ENCODE measurements at regions not wholly inside any gene's neighbourhood (a gene's known extent, or its start where the extent isn't known, plus 50 kb on each side); places are given as distances from the start of the nearest gene placed in this dataset.

DNA sequence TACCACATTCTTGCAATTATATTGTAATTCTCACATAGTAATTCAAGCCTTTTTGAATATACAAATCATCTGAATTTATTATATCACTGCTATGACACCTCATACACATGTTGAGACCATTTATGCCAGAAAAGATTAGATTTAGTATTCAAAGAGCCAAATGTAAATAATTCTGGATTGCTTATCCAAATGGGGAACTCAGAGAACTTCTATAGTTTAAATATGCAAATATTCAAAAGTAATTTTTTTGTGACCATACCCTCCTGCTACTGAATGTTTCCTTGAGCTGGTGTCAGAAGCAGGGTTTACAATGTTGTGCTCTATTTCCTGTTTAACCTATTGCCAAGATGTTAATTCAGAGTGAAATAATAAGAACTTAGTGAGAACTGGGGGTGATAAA is 372.2 kb downstream of the TRIML1 start:
- TF ChIP-seq, protein P1, sequence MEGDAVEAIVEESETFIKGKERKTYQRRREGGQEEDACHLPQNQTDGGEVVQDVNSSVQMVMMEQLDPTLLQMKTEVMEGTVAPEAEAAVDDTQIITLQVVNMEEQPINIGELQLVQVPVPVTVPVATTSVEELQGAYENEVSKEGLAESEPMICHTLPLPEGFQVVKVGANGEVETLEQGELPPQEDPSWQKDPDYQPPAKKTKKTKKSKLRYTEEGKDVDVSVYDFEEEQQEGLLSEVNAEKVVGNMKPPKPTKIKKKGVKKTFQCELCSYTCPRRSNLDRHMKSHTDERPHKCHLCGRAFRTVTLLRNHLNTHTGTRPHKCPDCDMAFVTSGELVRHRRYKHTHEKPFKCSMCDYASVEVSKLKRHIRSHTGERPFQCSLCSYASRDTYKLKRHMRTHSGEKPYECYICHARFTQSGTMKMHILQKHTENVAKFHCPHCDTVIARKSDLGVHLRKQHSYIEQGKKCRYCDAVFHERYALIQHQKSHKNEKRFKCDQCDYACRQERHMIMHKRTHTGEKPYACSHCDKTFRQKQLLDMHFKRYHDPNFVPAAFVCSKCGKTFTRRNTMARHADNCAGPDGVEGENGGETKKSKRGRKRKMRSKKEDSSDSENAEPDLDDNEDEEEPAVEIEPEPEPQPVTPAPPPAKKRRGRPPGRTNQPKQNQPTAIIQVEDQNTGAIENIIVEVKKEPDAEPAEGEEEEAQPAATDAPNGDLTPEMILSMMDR (IDR thresholded peaks at IDR 0.05; ENCODE audit: borderline replicate concordance, insufficient read depth, low read depth, low read length): no peak
- H3K4me3 ChIP-seq (ENCODE audit: low read depth, low read length): no peak overlapping the region

DNA sequence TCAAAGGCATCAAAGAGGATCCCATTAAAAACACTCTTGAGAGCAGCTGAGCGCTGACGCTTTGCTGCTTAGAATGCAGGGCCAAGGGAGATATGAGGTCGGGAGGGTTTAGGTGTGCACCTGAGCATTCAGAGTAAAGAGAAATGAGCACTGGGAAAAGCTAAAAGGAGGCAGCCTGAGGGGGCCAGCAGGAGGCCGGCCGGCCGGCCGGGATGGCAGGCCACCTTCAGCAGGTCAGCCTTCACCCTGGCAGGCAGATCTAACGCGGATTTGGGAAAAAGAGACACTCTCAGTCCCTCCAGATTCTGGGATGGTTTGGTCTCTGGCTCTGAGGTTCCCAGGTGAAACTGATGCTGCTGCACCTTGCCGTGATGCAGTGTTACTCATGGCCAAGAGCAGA is 393.5 kb downstream of the TRIML1 start:
- H3K4me3 ChIP-seq (ENCODE audit: low read depth, low read length): no peak overlapping the region
- TF ChIP-seq, protein P1 (IDR thresholded peaks at IDR 0.05; ENCODE audit: borderline replicate concordance, insufficient read depth, low read depth, low read length): no peak

DNA sequence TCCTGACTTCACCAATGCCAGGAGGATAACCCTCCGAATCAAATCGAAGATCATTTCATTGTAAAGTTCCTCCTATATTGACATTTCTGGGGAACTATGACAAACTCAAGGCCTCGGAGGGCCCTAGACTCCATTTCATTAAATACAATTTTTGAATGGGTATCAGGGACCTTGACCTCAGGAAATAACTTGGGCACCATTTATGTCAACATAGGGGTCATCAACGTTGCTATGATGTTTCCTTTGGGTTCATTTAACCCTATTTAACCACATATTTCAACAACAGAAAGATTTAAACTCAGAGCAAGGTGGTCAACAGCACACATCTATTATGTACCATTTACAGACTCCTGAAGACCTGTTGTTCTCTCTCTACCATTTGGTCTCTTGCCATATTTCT is 395.1 kb downstream of the TRIML1 start:
- TF ChIP-seq, protein P1 (IDR thresholded peaks at IDR 0.05; ENCODE audit: borderline replicate concordance, insufficient read depth, low read depth, low read length): no peak
- H3K4me3 ChIP-seq (ENCODE audit: low read depth, low read length): no peak overlapping the region

DNA sequence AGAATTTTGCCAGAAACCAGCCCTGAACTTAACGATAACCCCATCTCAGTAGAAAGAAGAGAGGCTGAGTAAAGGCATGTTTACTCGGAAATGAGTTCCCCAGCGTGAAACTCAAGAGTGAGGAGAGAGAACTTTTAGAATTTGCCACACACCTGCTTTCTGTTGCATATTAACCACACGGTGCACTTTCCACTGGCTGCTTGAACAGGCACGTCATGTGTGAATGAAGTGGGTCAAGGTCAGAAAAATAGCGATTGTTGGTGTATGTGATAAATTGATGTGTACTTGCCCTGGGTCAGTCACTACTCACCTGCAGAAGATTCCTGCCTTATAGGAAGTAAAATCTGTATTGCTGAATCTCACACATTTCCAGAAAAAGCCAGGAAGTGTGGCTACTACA is 395.7 kb downstream of the TRIML1 start:
- TF ChIP-seq, protein P1 (IDR thresholded peaks at IDR 0.05; ENCODE audit: borderline replicate concordance, insufficient read depth, low read depth, low read length): no peak
- no peak overlapping the region for H3K4me3 ChIP-seq (ENCODE audit: low read depth, low read length)

DNA sequence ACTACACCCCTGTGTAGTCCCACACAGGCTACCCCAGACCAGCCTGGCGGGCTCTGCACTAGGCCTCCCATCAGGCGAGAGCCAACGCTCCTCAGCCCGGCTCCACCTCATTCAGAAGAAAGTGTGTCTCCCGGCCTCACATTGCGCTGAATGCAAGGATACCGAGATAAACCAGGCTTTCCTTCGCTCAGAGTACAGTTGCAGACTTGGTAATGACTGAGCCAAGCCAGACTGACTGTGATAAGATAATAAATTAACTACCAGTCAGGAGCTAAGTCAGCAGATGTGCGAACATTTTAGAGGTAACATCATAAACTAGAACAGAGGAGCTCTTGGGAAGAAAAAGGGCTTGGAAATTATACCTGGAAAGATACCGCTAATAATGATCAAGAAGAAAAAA is 397.6 kb downstream of the TRIML1 start:
- TF ChIP-seq, protein P1 (IDR thresholded peaks at IDR 0.05; ENCODE audit: borderline replicate concordance, insufficient read depth, low read depth, low read length): no peak
- no peak overlapping the region for H3K4me3 ChIP-seq (ENCODE audit: low read depth, low read length)

DNA sequence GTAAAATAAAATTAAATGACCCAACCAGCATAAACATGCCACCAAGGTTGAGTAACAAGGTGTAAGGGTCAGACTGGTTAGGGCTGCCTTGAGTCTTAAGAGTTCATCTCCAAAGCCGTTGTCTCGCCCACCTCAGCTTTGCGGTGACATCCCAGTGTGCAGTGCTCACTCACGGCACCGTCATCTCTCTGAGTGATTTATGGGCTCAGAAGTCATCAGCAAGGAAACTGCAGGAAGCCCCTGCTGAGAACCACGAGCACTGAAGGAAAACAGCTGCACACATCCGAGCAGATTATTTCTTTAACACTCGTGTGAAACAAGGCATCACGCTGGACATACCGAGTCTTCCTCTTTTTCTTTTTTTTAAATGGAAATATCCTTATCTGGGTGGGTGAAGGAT is 411.1 kb downstream of the TRIML1 start:
- H3K4me3 ChIP-seq (ENCODE audit: low read depth, low read length): no peak overlapping the region
- TF ChIP-seq, protein P1 (IDR thresholded peaks at IDR 0.05; ENCODE audit: borderline replicate concordance, insufficient read depth, low read depth, low read length): no peak

DNA sequence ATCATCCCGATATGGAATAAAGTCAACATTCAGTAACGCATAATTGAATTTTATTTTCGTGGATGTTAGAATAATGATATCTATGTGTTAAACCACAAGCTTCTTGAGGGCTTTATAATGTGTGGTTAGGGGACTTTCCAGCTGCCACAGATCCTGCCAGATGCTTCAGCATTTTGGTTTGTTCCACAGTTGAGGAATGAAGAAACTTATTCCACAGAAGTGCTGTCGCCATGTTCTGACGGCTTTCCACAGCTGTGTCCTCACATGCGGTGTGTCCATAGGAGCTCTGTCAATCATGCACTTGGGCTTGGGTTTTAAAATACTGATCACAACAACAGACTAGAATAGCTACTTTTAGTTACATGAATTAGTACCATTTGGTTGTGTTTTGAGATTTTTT is 411.9 kb downstream of the TRIML1 start:
- TF ChIP-seq, protein P1 (IDR thresholded peaks at IDR 0.05; ENCODE audit: borderline replicate concordance, insufficient read depth, low read depth, low read length): no peak
- H3K4me3 ChIP-seq (ENCODE audit: low read depth, low read length): no peak overlapping the region

All from GM12875 (cell line).